H7 (cell line): ENCODE measurements at regions not wholly inside any gene's neighbourhood (a gene's known extent, or its start where the extent isn't known, plus 50 kb on each side); places are given as distances from the start of the nearest gene placed in this dataset.

ENCODE experiments used
- DNase-seq: peaks from one replicate; pipeline ENCODE4 v3.0.0; 2012
- H3K27me3 ChIP-seq: 2 replicates; pipeline ENCODE4 v1.6.0; 2011; ENCODE audit warnings: mild to moderate bottlenecking, low read length; ENCODE audit not compliant: control insufficient read depth, insufficient read depth
- H3K36me3 ChIP-seq: replicated peaks from 2 replicates; pipeline ENCODE4 v1.5.1; 2011; ENCODE audit warnings: low read length; ENCODE audit not compliant: control insufficient read depth, insufficient read depth
- H3K4me3 ChIP-seq: 2 replicates; pipeline ENCODE4 v1.5.1; 2011; ENCODE audit warnings: low read depth, mild to moderate bottlenecking, control low read depth, low read length, moderate library complexity; ENCODE audit not compliant: insufficient read depth

DNA sequence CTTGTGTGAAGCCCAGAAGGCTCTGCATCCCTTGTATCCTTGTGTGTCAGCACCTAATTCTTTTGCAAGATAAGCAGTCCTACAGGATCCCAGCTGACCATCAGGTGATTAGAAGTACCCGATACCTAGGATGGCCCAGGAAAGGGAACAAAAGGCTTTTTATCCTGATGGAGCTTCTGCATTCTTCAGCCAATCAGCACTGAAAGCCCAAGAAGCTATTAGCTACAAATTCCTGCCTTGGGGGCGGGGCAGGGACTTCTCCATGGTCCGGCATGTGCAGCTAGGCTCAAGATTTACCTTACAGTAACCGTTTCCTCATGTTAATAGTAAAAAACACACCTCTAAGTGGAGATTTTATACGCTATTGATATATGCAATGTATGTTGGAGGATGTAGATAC lies 264.6 kb upstream of the THUMPD2 start:
- Histone ChIP-seq H3K27me3 (no peaks in the 10 kb centered on the region), H3K4me3 (no peak overlapping the region), H3K36me3 (no peaks in the 10 kb centered on the region)
- no peak for DNase-seq

GRCh38 chr2:40043191-40043590 lies 264.1 kb upstream of the THUMPD2 start:
- Histone ChIP-seq H3K27me3 (no peaks in the 10 kb centered on the region), H3K4me3 (no peak overlapping the region), H3K36me3 (no peaks in the 10 kb centered on the region)
- DNase-seq, result no peak

- Histone ChIP-seq H3K36me3 (no peaks in the 10 kb centered on the region), H3K4me3 (no peak overlapping the region)
- no peak for DNase-seq
Observed at GRCh38 chr2:40041422-40042382, 262.6 kb upstream of the THUMPD2 start.

DNA sequence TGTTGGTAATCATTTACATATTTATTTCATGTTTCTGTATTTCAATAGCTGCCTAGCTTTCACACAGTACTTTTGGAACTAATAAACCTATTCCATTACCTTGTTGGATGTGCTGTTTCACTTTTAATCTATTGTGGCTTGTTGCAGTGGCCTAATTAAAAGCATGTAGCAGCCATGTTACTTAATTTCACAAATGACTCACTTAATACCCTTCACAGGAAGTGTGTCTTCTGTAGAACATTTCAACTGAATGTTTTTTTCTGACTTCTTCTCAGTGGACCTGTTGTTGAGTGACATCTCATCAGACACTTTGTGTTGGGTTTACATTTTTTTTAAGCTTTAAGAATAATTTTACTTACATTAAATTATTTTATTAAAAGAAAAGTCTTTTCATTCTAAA lies 260.5 kb upstream of the THUMPD2 start:
- H3K4me3 ChIP-seq, result no peak overlapping the region
- DNase-seq, result no peak

More at GRCh38 chr2:40041422-40042382, 262.6 kb upstream of the THUMPD2 start:
- H3K27me3 ChIP-seq, result no peaks in the 10 kb centered on the region

GRCh38 chr2:40038646-40039045 lies 259.6 kb upstream of the THUMPD2 start:
- Histone ChIP-seq H3K4me3 (no peak overlapping the region), H3K36me3 (no peaks in the 10 kb centered on the region), H3K27me3 (no peaks in the 10 kb centered on the region)
- DNase-seq, result no peak

More for the DNA sequence above, 260.5 kb upstream of the THUMPD2 start:
- Histone ChIP-seq H3K27me3 (no peaks in the 10 kb centered on the region), H3K36me3 (no peaks in the 10 kb centered on the region)

- DNase-seq, result no peak
- Histone ChIP-seq H3K27me3 (no peaks in the 10 kb centered on the region), H3K36me3 (no peaks in the 10 kb centered on the region)
Observed at GRCh38 chr2:40037303-40037702, 258.2 kb upstream of the THUMPD2 start.

DNA sequence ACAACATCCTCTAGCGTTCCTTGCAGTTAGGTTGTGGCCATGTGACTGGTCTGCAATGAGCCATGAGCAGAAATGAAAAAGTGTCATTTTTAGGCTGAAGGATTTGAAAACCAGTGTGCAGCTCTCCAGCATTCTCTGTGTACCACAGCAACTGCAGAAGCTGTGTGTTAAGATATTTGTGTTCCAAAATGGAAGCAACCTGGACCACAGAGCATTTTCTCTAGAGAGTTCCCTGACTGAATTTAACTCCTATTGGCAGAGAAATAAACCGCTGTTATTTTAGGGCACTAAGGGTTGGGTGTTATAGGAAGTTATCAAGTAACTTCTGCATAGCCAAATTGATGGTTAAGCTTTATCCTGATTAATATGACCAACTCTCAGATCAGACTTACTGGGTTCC lies 257.2 kb upstream of the THUMPD2 start:
- H3K36me3 ChIP-seq, result no peaks in the 10 kb centered on the region
- H3K27me3 ChIP-seq, result no peaks in the 10 kb centered on the region
- H3K4me3 ChIP-seq, result no peak overlapping the region
- no peak for DNase-seq

More at GRCh38 chr2:40037303-40037702, 258.2 kb upstream of the THUMPD2 start:
- H3K4me3 ChIP-seq, result no peak overlapping the region

DNA sequence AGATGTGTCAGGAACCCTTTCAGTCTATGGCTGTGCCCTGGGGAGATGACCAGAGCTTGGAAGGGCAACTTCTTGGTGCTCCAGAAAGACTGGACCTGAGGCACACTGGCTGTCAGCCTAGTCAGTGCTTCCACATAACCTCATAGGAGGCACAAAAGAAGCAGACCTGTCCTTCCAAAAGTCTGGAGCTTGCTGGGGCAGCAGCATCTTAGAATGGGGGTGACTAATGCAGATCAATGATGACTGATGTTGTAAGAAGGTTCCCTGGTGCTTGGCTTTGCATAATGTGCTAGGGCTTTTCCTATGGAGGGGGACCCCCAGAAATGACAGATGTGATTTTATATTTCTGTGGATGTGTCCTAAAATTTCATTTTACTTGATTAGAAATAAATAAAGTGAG lies 255.7 kb upstream of the THUMPD2 start:
- Histone ChIP-seq H3K4me3 (no peak overlapping the region), H3K27me3 (no peaks in the 10 kb centered on the region), H3K36me3 (no peaks in the 10 kb centered on the region)
- DNase-seq, result no peak

DNA sequence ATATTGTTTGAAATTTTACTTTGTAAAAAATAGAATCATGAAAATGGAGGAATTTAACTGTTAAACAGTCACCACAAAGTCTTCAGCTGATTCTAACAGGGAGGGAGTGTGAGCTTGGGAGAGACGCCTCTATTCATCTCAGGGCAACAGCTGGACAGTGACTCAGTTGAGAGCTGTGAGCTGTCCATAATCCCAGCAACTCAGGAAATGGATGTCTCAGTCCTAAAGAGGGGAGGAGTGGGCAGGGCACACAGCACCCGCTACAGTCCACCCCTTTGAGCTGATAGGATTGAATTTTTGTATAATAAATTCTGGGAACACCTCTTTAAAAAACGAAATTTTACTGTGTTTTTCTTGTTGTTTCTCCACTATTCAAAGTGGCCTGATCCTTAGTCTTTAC lies 255.1 kb upstream of the THUMPD2 start:
- H3K36me3 ChIP-seq, result no peaks in the 10 kb centered on the region
- no peak overlapping the region for H3K4me3 ChIP-seq
- no peak for DNase-seq
- H3K27me3 ChIP-seq, result no peaks in the 10 kb centered on the region

DNA sequence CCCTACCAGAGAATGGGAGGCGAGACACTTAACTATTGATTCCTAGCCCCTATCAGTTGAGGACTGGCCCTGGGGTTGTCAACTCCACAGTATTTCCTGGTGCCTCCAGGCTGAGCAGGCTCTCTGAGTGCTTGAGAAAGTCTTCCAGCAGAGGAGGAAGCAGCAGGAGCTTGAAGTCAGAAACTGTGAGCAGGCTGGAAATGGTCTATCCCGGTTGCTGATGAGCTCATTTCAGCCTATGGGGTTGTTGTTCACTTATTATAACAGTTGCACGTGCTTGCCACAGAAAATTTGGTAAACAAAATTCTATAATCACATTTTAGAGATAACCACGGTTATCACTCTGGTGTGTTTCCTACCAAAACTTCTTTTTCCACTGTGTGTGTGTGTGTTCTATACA lies 254.7 kb upstream of the THUMPD2 start:
- no peak for DNase-seq
- Histone ChIP-seq H3K4me3 (no peak overlapping the region), H3K36me3 (no peaks in the 10 kb centered on the region), H3K27me3 (no peaks in the 10 kb centered on the region)

- Histone ChIP-seq H3K36me3 (no peaks in the 10 kb centered on the region), H3K27me3 (no peaks in the 10 kb centered on the region), H3K4me3 (no peak overlapping the region)
- no peak for DNase-seq
Observed at GRCh38 chr2:40032650-40033319, 253.7 kb upstream of the THUMPD2 start.

DNA sequence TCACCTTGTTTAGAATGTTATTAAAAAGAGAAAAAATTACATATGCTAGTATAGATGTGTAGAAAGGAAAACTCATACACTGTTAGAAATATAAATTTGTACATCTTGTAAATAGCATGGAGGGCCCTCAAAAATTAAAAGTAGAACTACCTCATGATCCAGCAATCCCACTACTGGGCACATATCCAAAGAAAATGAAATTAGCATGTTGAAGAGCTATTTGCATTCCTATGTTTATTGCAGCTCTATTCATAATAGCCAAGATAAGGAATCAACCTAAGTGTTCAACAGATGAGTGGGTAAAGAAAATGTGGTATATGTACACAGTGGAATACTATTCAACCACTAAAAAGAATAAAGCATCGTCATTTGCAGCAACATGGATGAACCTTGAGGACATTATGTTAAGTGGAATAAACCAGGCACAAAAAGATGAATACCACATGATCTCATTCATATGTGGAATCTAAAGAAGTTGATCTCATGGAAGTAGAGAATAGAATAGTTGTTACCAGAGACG lies 251.5 kb upstream of the THUMPD2 start:
- Histone ChIP-seq H3K27me3 (no peaks in the 10 kb centered on the region), H3K36me3 (no peaks in the 10 kb centered on the region), H3K4me3 (no peak overlapping the region)
- DNase-seq, result no peak

GRCh38 chr2:40028792-40029488 lies 249.9 kb upstream of the THUMPD2 start:
- Histone ChIP-seq H3K4me3 (no peak overlapping the region), H3K27me3 (no peaks in the 10 kb centered on the region), H3K36me3 (no peaks in the 10 kb centered on the region)
- no peak for DNase-seq

- no peak overlapping the region for H3K4me3 ChIP-seq
- no peak for DNase-seq
- no peaks in the 10 kb centered on the region for H3K27me3 ChIP-seq
- H3K36me3 ChIP-seq, result no peaks in the 10 kb centered on the region
Observed at GRCh38 chr2:40027968-40028367, 248.9 kb upstream of the THUMPD2 start.
